ENCODE measurements at regions not wholly inside any gene's neighbourhood (a gene's known extent, or its start where the extent isn't known, plus 50 kb on each side); places are given as distances from the start of the nearest gene placed in this dataset.
A peak's percentile ranks its signal among the peaks of the same experiment; 100 is the strongest.

GRCh38 chr6:165854863-165855593 is 192.0 kb upstream of the PDE10A start:
- no peak for DNase-seq (ENCODE audit: low read depth)
- no peak overlapping the region for H3K4me3 ChIP-seq (ENCODE audit: low read length)
- TF ChIP-seq CTCF (conservative IDR thresholded peaks at IDR 0.05; ENCODE audit: low read depth, low read length): no peak

DNA sequence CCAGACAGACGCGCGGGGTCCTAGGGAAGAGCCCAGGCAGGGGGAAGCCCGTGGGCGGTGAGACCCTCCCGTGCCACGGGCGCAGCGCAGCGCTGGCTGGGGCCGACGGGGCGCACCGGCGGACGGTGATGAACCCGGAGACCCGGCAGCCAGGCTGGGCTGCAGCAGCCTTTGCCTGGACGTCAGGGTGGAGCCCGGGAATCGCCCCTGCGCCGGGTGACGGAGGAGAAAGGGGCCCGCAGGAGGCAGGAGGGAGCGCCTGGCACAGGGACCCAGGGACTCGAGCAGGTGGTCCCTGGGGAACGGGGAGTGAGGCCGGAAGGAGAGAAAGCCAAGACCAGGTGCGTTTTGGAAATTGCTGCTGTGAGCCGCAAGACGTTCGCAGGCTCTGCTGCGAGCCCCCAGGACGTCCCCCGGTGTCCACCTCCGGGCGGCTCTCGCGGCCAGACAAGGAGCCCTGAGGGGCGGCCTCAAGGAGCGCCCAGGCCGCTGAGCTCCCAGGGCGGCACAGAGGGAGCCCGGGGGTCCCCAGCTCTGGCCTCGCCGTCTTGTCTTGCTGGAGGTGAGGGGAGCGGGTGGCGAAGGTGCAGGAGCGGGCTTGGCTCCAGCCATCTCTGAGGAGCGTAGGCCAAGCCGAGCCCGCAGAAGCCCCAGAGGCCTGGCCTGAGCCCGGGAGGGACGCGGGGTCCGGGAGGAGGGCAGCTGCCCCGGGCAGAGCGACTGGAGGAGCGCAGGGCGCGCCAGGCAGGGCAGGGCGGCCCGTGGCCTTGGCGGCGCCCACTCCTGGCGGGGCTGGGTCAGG is 191.2 kb upstream of the PDE10A start:
- H3K4me3 ChIP-seq (ENCODE audit: low read length): no peak overlapping the region
- no peak for DNase-seq (ENCODE audit: low read depth)
- TF ChIP-seq CTCF (conservative IDR thresholded peaks at IDR 0.05; ENCODE audit: low read depth, low read length): no peak

GRCh38 chr6:165852676-165853075 is 189.6 kb upstream of the PDE10A start:
- TF ChIP-seq CTCF (conservative IDR thresholded peaks at IDR 0.05; ENCODE audit: low read depth, low read length): no peak
- DNase-seq (ENCODE audit: low read depth): no peak
- no peak overlapping the region for H3K4me3 ChIP-seq (ENCODE audit: low read length)

DNA sequence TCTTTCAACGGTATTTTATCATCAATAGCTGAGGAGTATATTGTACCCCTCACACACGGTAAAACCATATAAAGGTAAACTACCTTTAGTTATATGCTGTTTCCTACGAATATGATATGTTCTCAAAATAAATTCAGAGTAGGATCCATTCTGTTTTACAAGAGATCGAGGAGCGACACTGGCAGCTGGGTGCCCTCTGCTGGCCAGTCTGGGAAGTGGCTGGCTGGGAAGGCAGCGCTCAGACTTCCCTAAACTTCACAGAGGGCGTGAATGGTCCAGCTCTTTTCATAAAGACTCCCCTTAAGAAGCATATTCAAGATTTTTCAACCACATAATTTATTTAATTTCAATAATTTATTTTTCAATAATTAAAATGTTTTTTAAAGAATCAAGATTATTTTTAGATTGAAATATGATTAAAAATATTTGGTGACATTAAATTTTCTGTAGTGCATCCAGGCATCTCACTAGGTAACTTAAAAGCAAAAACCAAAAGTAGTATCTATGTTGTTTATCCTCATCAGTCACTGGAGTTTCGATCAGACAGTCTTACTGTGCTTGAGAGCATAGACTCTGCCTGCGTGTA is 187.5 kb upstream of the PDE10A start:
- TF ChIP-seq CTCF (conservative IDR thresholded peaks at IDR 0.05; ENCODE audit: low read depth, low read length): peak; percentile 100
- H3K4me3 ChIP-seq (ENCODE audit: low read length): no peak overlapping the region
- peak; percentile 11 for DNase-seq (ENCODE audit: low read depth)

DNA sequence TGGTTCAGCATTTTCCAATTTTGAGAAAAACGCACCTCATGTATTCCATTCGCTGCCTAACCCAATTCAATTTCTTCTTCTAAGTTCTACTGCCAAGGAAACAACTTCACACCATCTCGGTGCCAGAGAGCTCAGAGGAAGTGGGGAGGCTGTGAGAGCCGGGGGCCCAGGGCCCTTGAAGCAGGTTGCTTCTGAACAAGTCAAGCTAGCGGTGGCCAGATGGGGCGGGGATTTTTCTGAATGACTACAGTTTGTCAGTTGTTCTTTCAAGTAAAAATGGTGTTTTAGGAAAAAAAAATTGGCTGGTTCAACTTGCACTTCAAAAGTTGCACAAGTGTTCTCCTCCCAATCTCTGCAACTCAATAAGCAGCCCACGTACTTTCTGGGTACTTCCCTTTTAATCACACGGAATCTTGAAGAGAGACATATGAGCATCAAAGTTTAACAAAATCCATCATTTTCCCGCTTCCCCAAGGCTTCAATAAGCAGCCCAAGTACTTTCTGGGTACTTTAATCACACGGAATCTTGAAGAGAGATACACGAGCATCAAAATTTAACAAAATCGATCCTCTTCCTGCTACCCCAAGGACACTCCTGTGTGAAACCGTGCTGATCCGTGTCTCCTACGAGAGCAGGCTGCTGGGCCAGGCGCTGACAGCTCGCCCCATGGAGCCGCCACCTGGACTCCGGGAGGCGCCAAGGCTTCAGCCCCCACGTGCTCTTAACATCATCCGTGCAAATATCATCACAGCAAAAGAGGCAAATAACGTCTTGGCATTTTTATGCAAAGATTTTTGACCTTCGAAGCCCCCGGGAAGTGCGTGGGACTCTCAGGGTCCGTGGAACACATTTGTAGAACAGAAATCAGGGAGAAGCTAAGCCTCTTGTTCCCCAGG is 186.7 kb upstream of the PDE10A start:
- DNase-seq (ENCODE audit: low read depth): no peak
- H3K4me3 ChIP-seq (ENCODE audit: low read length): no peak overlapping the region
- TF ChIP-seq CTCF (conservative IDR thresholded peaks at IDR 0.05; ENCODE audit: low read depth, low read length): no peak

- no peak overlapping the region for H3K4me3 ChIP-seq (ENCODE audit: low read length)
- DNase-seq (ENCODE audit: low read depth): no peak
- no peak for TF ChIP-seq CTCF (conservative IDR thresholded peaks at IDR 0.05; ENCODE audit: low read depth, low read length)
Observed at GRCh38 chr6:165848086-165848426, 185.0 kb upstream of the PDE10A start.

Measured in retinal pigment epithelial cell (primary cell).